RWPE2 (cell line): ENCODE measurements at regions not wholly inside any gene's neighbourhood (a gene's known extent, or its start where the extent isn't known, plus 50 kb on each side); places are given as distances from the start of the nearest gene placed in this dataset.
"Not testable (repeated sequence)": the region's sequence is repeated elsewhere in the genome, so short reads cannot be mapped to it uniquely, and the experiment has no call there.

ENCODE experiments used
- ATAC-seq: fragments of 200-7000 bp; cut with Tn5 transposase; 3 replicates; pipeline ENCODE4 v1.9.1; 2021; ENCODE audit warnings: low read depth
- DNase-seq: peaks from one replicate; pipeline ENCODE4 v3.0.0-alpha.2; 2020; ENCODE audit warnings: low spot score
- H3K27ac ChIP-seq: fragments of 450-650 bp; 2 replicates; pipeline ENCODE4 v1.5.1; 2017; ENCODE audit warnings: mild to moderate bottlenecking; ENCODE audit not compliant: poor library complexity, severe bottlenecking
- H3K27me3 ChIP-seq: fragments of 250-450 bp; sonication (Bioruptor Pico); 2 replicates; pipeline ENCODE4 v1.5.1; 2021; ENCODE audit warnings: mild to moderate bottlenecking, moderate library complexity; ENCODE audit not compliant: insufficient read depth, poor library complexity, severe bottlenecking
- H3K36me3 ChIP-seq: fragments of 250-450 bp; sonication (Bioruptor Pico); 2 replicates; pipeline ENCODE4 v1.5.1; 2020; ENCODE audit warnings: low read depth, mild to moderate bottlenecking, moderate library complexity
- H3K4me1 ChIP-seq: fragments of 250-450 bp; sonication (Bioruptor Pico); 2 replicates; pipeline ENCODE4 v1.5.1; 2021; ENCODE audit warnings: mild to moderate bottlenecking, moderate library complexity; ENCODE audit not compliant: insufficient read depth, poor library complexity, severe bottlenecking
- H3K4me3 ChIP-seq: fragments of 250-450 bp; sonication (Bioruptor Pico); 2 replicates; pipeline ENCODE4 v1.5.1; 2021; ENCODE audit warnings: mild to moderate bottlenecking, moderate library complexity; ENCODE audit not compliant: severe bottlenecking
- H3K9me3 ChIP-seq: fragments of 250-450 bp; sonication (Bioruptor Pico); 2 replicates; pipeline ENCODE4 v1.5.1; 2021; ENCODE audit warnings: mild to moderate bottlenecking, moderate library complexity; ENCODE audit not compliant: severe bottlenecking
- CTCF ChIP-seq: fragments of 450-650 bp; IDR thresholded peaks from one replicate; pipeline ENCODE4 v1.5.1; 2017; ENCODE audit warnings: mild to moderate bottlenecking, moderate library complexity; ENCODE audit not compliant: poor library complexity, severe bottlenecking

GRCh38 chr21:9008636-9009035 is 1512.7 kb upstream of the TPTE start:
- no peak overlapping the region for H3K27ac ChIP-seq

GRCh38 chr21:9009267-9010016 is 1511.9 kb upstream of the TPTE start:
- not testable (repeated sequence) for H3K27ac ChIP-seq, H3K27me3 ChIP-seq, H3K4me3 ChIP-seq, H3K9me3 ChIP-seq, H3K4me1 ChIP-seq, DNase-seq, H3K36me3 ChIP-seq, ATAC-seq

More at GRCh38 chr21:9008636-9009035, 1512.7 kb upstream of the TPTE start:
- H3K4me1 ChIP-seq: no peaks in the 10 kb centered on the region
- H3K4me3 ChIP-seq: no peak overlapping the region
- DNase-seq (no peak), ATAC-seq (no peak; the same call in 2 of the 3 replicates)
- H3K27me3 ChIP-seq: no peaks in the 10 kb centered on the region
- peaks cover 10% of the 10 kb centered on the region for H3K9me3 ChIP-seq
- H3K36me3 ChIP-seq: no peaks in the 10 kb centered on the region
- TF ChIP-seq CTCF: no peak

GRCh38 chr21:9010121-9010795 is 1511.1 kb upstream of the TPTE start:
- not testable (repeated sequence) for H3K9me3 ChIP-seq, H3K4me3 ChIP-seq, H3K4me1 ChIP-seq, DNase-seq, H3K36me3 ChIP-seq, H3K27me3 ChIP-seq, ATAC-seq, H3K27ac ChIP-seq

GRCh38 chr21:9010936-9011890 is 1510.2 kb upstream of the TPTE start:
- H3K36me3 ChIP-seq, H3K27ac ChIP-seq, DNase-seq, ATAC-seq, H3K27me3 ChIP-seq, H3K4me1 ChIP-seq, H3K9me3 ChIP-seq, H3K4me3 ChIP-seq: not testable (repeated sequence)

GRCh38 chr21:9011916-9012315 is 1509.5 kb upstream of the TPTE start:
- H3K27ac ChIP-seq, H3K4me1 ChIP-seq, ATAC-seq, H3K4me3 ChIP-seq, H3K27me3 ChIP-seq, H3K36me3 ChIP-seq, DNase-seq, H3K9me3 ChIP-seq: not testable (repeated sequence)

- H3K27ac ChIP-seq: not testable (repeated sequence)
Measured at GRCh38 chr21:9013502-9014242, 1507.7 kb upstream of the TPTE start.

GRCh38 chr21:9014243-9014734 is 1507.1 kb upstream of the TPTE start:
- H3K27me3 ChIP-seq, DNase-seq, ATAC-seq, H3K4me1 ChIP-seq, H3K9me3 ChIP-seq, H3K4me3 ChIP-seq, H3K36me3 ChIP-seq, H3K27ac ChIP-seq: not testable (repeated sequence)

More at GRCh38 chr21:9013502-9014242, 1507.7 kb upstream of the TPTE start:
- H3K9me3 ChIP-seq, H3K4me3 ChIP-seq, H3K4me1 ChIP-seq, ATAC-seq, H3K27me3 ChIP-seq, H3K36me3 ChIP-seq, DNase-seq: not testable (repeated sequence)

- not testable (repeated sequence) for ATAC-seq, H3K9me3 ChIP-seq
Measured at GRCh38 chr21:9015483-9016197, 1505.7 kb upstream of the TPTE start.

GRCh38 chr21:9017206-9017605 is 1504.2 kb upstream of the TPTE start:
- not testable (repeated sequence) for H3K27ac ChIP-seq, H3K4me3 ChIP-seq, H3K36me3 ChIP-seq, DNase-seq, H3K9me3 ChIP-seq, ATAC-seq, H3K4me1 ChIP-seq, H3K27me3 ChIP-seq

More at GRCh38 chr21:9015483-9016197, 1505.7 kb upstream of the TPTE start:
- H3K4me1 ChIP-seq, H3K27me3 ChIP-seq, DNase-seq, H3K27ac ChIP-seq, H3K36me3 ChIP-seq, H3K4me3 ChIP-seq: not testable (repeated sequence)
